ENCODE measurements at regions not wholly inside any gene's neighbourhood (a gene's known extent, or its start where the extent isn't known, plus 50 kb on each side); places are given as distances from the start of the nearest gene placed in this dataset.

- DNase-seq: no peak
These were observed 505.1 kb downstream of the CETN3 start for GRCh38 chr5:89904442-89904841.

- DNase-seq: no peak
These were observed 507.6 kb downstream of the CETN3 start for GRCh38 chr5:89901983-89902382.

- DNase-seq: no peak
These were observed 508.2 kb downstream of the CETN3 start for GRCh38 chr5:89901346-89901745.

GRCh38 chr5:89900346-89900745 is 509.2 kb downstream of the CETN3 start:
- DNase-seq: no peak

- no peak for DNase-seq
These were observed 510.0 kb downstream of the CETN3 start for GRCh38 chr5:89899559-89899958.

GRCh38 chr5:89893546-89893945 is 516.0 kb downstream of the CETN3 start:
- no peak for DNase-seq

- no peak for DNase-seq
These were observed 523.9 kb downstream of the CETN3 start for GRCh38 chr5:89885670-89886069.

- no peak for DNase-seq
These were observed 525.6 kb downstream of the CETN3 start for GRCh38 chr5:89883967-89884366.

GRCh38 chr5:89878140-89879132 is 531.1 kb downstream of the CETN3 start:
- no peak for DNase-seq

GRCh38 chr5:89871906-89872305 is 537.6 kb downstream of the CETN3 start:
- DNase-seq: no peak

- DNase-seq: no peak
These were observed 540.2 kb downstream of the CETN3 start for GRCh38 chr5:89869346-89869745.

- DNase-seq: no peak
These were observed 543.1 kb downstream of the CETN3 start for GRCh38 chr5:89866410-89866809.

GRCh38 chr5:89864941-89865340 is 544.6 kb downstream of the CETN3 start:
- no peak for DNase-seq

GRCh38 chr5:89857790-89858189 is 551.8 kb downstream of the CETN3 start:
- no peak for DNase-seq

- DNase-seq: no peak
These were observed 554.1 kb downstream of the CETN3 start for GRCh38 chr5:89855417-89855816.

- DNase-seq: no peak
These were observed 557.6 kb downstream of the CETN3 start for GRCh38 chr5:89851911-89852310.

GRCh38 chr5:89850513-89850865 is 559.1 kb downstream of the CETN3 start:
- DNase-seq: no peak

GRCh38 chr5:89849830-89850512 is 559.6 kb downstream of the CETN3 start:
- no peak for DNase-seq

- DNase-seq: no peak
These were observed 561.8 kb downstream of the CETN3 start for GRCh38 chr5:89847743-89848142.

GRCh38 chr5:89844548-89844947 is 565.0 kb downstream of the CETN3 start:
- no peak for DNase-seq

- no peak for DNase-seq
These were observed 567.0 kb downstream of the CETN3 start for GRCh38 chr5:89842531-89842930.

GRCh38 chr5:89840906-89841305 is 568.6 kb downstream of the CETN3 start:
- no peak for DNase-seq

GRCh38 chr5:89830691-89831090 is 578.9 kb downstream of the CETN3 start:
- DNase-seq: no peak

- DNase-seq: no peak
These were observed 581.6 kb downstream of the CETN3 start for GRCh38 chr5:89827960-89828359.

All from effector CD4-positive, alpha-beta T cell (primary cell).